PFSK-1 (cell line): ENCODE measurements at regions not wholly inside any gene's neighbourhood (a gene's known extent, or its start where the extent isn't known, plus 50 kb on each side); places are given as distances from the start of the nearest gene placed in this dataset.

Source experiments
- FOXP2 ChIP-seq: optimal IDR thresholded peaks from 2 replicates; pipeline ENCODE3; 2011; ENCODE audit warnings: borderline replicate concordance, control low read depth, inconsistent platforms; ENCODE audit not compliant: insufficient read depth; ENCODE audit errors: extremely low read length, extremely low read depth
- POLR2AphosphoS5 ChIP-seq: IDR thresholded peaks from 2 replicates; pipeline ENCODE4 v1.6.1; 2012; ENCODE audit warnings: low read depth, mild to moderate bottlenecking, control low read depth, low read length, moderate library complexity
- SIN3A ChIP-seq: IDR thresholded peaks from 2 replicates; pipeline ENCODE4 v1.6.1; 2012; ENCODE audit warnings: mild to moderate bottlenecking, low read length, moderate library complexity, borderline replicate concordance; ENCODE audit not compliant: insufficient read depth
- TAF1 ChIP-seq: IDR thresholded peaks from 2 replicates; pipeline ENCODE4 v1.6.1; 2012; ENCODE audit warnings: low read length, control low read depth, borderline replicate concordance; ENCODE audit not compliant: insufficient read depth
- TF ChIP-seq, protein P1 (sequence below), 2 experiments: IDR thresholded peaks; 2 replicates each; pipeline versions ENCODE4 v1.6.1 to v1.8.0; 2011 to 2012; ENCODE audit warnings: low read depth in 2 of 2, low read length in 2 of 2, control low read depth in 1 of 2, inconsistent platforms in 1 of 2, mild to moderate bottlenecking in 1 of 2, moderate library complexity in 1 of 2; ENCODE audit not compliant: insufficient read depth in 1 of 2

DNA sequence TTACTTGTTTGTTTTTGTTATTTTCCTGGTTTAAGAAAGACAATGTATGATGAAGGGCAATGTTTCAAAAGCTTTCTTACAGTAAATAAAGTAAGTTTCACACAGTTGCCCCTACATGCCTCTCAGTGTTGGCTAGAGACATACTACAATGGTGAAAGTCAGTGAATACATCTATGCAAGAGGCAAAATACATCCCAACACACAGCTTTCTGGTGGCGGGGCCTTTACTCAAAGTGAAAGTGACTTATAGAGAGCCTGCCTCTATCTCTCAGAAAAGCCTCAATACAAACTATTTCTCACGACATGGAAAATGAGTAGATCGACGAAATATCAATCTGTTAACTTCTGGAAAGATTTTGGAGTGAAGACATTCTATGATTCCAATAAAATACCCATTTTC lies 122.3 kb downstream of the SLC30A10 start:
- no peak for TF ChIP-seq POLR2AphosphoS5
- TF ChIP-seq, protein P1, sequence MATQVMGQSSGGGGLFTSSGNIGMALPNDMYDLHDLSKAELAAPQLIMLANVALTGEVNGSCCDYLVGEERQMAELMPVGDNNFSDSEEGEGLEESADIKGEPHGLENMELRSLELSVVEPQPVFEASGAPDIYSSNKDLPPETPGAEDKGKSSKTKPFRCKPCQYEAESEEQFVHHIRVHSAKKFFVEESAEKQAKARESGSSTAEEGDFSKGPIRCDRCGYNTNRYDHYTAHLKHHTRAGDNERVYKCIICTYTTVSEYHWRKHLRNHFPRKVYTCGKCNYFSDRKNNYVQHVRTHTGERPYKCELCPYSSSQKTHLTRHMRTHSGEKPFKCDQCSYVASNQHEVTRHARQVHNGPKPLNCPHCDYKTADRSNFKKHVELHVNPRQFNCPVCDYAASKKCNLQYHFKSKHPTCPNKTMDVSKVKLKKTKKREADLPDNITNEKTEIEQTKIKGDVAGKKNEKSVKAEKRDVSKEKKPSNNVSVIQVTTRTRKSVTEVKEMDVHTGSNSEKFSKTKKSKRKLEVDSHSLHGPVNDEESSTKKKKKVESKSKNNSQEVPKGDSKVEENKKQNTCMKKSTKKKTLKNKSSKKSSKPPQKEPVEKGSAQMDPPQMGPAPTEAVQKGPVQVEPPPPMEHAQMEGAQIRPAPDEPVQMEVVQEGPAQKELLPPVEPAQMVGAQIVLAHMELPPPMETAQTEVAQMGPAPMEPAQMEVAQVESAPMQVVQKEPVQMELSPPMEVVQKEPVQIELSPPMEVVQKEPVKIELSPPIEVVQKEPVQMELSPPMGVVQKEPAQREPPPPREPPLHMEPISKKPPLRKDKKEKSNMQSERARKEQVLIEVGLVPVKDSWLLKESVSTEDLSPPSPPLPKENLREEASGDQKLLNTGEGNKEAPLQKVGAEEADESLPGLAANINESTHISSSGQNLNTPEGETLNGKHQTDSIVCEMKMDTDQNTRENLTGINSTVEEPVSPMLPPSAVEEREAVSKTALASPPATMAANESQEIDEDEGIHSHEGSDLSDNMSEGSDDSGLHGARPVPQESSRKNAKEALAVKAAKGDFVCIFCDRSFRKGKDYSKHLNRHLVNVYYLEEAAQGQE (IDR thresholded peaks at IDR 0.05; ENCODE audit: insufficient read depth in 1 of 2, low read depth in 2 of 2, low read length in 2 of 2): no peak
- TF ChIP-seq SIN3A: no peak
- no peak for TF ChIP-seq FOXP2
- no peak for TF ChIP-seq TAF1
